Activated CD8-positive, alpha-beta T cell treated with anti-CD3 and anti-CD28 coated beads for 36 hours (primary cell): ENCODE measurements at regions not wholly inside any gene's neighbourhood (a gene's known extent, or its start where the extent isn't known, plus 50 kb on each side); places are given as distances from the start of the nearest gene placed in this dataset.

ENCODE experiments used
- ATAC-seq: fragments of 200-7000 bp; cut with Tn5 transposase; one replicate; pipeline ENCODE4 v1.10.0; 2021; ENCODE audit warnings: mild to moderate bottlenecking, moderate library complexity
- CTCF ChIA-PET: fragments of 350-600 bp; sonication (Branson Sonifier 250); formaldehyde crosslinking; loops from one replicate; lab custom pipeline; 2021; ENCODE audit warnings: antibody characterized with exemption; lab: Charles Lee
- POLR2A ChIA-PET: fragments of 350-600 bp; sonication (Branson Sonifier 250); formaldehyde crosslinking; loops from one replicate; lab custom pipeline; 2021; ENCODE audit warnings: antibody characterized with exemption; lab: Charles Lee
- DNase-seq: peaks from one replicate; pipeline ENCODE4 v3.0.0-alpha.2; 2020
- H3K27ac Mint-ChIP-seq: one replicate; pipeline ENCODE4 v1.8.0; 2021; ENCODE audit warnings: mild to moderate bottlenecking, mixed read lengths
- H3K27me3 Mint-ChIP-seq: one replicate; pipeline ENCODE4 v1.8.0; 2021; ENCODE audit warnings: mixed read lengths
- H3K36me3 Mint-ChIP-seq: one replicate; pipeline ENCODE4 v1.8.0; 2021; ENCODE audit warnings: low read depth, mixed read lengths
- H3K4me1 Mint-ChIP-seq: one replicate; pipeline ENCODE4 v1.8.0; 2021; ENCODE audit warnings: low read depth, mixed read lengths
- H3K4me3 Mint-ChIP-seq: one replicate; pipeline ENCODE4 v1.8.0; 2021; ENCODE audit warnings: mild to moderate bottlenecking, moderate library complexity, mixed read lengths
- H3K9me3 Mint-ChIP-seq: one replicate; pipeline ENCODE4 v1.8.0; 2021; ENCODE audit warnings: mixed read lengths
- intact Hi-C: fragments of 100-400 bp; cut with micrococcal nuclease; formaldehyde crosslinking; loops from one replicate; pipeline ENCODE4 v1.10.0; 2022
- TF ChIP-seq, protein P1 (sequence below): fragments of 200-600 bp; IDR thresholded peaks from one replicate; pipeline ENCODE4 v1.8.0; 2022; ENCODE audit warnings: antibody characterized with exemption, mild to moderate bottlenecking

DNA sequence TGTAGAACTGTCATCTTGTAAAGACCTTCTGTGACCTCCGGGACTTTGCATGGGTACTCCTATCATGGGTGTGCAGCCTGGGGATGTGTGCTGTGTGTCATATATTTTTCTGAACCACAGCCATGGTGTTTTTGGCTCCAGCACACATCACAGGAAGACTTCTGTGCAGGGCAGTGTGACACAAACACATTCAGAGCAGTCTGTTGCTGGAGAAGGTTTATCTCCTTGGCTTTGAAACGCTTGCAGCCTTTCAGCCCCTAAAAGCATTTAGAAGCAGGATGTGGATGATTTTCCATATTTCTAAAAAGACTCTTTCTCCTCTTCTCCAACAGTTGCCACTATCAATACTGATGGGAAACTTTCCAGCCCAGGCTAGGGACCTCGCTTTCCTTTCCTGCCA, 221.6 kb upstream of the FOXA2 start:
- ChIA-PET CTCF (no interaction called here), POLR2A (no interaction called here)
- ATAC-seq (no peak), DNase-seq (no peak)
- TF ChIP-seq, protein P1, sequence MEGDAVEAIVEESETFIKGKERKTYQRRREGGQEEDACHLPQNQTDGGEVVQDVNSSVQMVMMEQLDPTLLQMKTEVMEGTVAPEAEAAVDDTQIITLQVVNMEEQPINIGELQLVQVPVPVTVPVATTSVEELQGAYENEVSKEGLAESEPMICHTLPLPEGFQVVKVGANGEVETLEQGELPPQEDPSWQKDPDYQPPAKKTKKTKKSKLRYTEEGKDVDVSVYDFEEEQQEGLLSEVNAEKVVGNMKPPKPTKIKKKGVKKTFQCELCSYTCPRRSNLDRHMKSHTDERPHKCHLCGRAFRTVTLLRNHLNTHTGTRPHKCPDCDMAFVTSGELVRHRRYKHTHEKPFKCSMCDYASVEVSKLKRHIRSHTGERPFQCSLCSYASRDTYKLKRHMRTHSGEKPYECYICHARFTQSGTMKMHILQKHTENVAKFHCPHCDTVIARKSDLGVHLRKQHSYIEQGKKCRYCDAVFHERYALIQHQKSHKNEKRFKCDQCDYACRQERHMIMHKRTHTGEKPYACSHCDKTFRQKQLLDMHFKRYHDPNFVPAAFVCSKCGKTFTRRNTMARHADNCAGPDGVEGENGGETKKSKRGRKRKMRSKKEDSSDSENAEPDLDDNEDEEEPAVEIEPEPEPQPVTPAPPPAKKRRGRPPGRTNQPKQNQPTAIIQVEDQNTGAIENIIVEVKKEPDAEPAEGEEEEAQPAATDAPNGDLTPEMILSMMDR: no peak
- H3K36me3 Mint-ChIP-seq: no peaks in the 10 kb centered on the region
- H3K27me3 Mint-ChIP-seq: no peaks in the 10 kb centered on the region
- no peak overlapping the region for H3K4me3 Mint-ChIP-seq
- no peaks in the 10 kb centered on the region for H3K4me1 Mint-ChIP-seq
- intact Hi-C loops: no loop called here
- no peak overlapping the region for H3K27ac Mint-ChIP-seq
- no peaks in the 10 kb centered on the region for H3K9me3 Mint-ChIP-seq

DNA sequence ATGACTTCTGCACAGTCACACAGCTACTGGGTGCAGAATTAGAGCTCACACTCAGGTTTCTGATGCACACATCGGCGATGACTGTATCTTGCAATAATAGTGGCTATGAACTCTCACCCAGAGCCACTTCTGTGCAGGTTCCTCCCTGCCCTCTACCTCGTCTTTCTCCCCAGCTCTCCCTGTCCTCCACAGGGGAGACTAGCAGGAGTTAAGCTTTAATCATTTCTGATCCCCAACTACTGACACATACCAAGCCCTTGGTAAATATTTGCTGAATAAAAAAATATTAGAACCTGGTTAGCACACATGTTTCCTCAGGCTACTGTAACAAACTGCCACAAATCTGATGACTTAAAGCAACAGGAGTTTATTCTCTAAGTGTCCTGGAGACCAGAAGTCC, 222.7 kb upstream of the FOXA2 start:
- no peaks in the 10 kb centered on the region for H3K4me1 Mint-ChIP-seq
- DNase-seq: no peak
- H3K27me3 Mint-ChIP-seq: no peaks in the 10 kb centered on the region
- ATAC-seq: no peak
- H3K27ac Mint-ChIP-seq: no peak overlapping the region
- H3K9me3 Mint-ChIP-seq: no peaks in the 10 kb centered on the region
- H3K36me3 Mint-ChIP-seq: no peaks in the 10 kb centered on the region
- CTCF ChIA-PET: no interaction called here
- POLR2A ChIA-PET: no interaction called here
- TF ChIP-seq, protein P1: no peak
- intact Hi-C loops: no loop called here
- no peak overlapping the region for H3K4me3 Mint-ChIP-seq

DNA sequence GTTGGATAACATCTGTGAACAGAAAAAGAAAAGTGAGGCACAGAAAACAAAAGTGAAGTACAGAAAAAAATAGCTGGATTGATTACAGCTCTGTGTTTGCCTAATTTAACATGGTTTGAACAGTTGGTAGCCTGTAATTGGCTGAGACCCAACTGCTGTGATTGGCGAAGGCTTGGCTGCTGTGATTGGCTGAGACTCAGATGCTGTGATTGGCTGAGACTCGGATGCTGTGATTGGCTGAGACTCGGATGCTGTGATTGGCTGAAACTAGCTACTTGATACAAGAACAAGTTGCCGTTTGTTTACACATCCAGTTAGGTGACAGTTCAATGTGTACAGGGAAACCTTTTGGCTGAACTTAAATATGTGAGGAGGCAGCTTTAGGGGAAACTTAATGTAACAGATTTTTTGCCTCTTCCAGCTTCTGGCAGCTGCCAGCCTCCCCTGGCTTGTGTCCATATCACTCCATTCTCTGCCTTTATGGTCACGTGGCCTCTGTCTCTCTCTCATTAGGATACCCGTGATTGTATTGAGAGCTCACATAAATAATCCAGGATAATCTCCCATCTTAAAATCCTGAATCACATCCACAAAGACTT, 223.4 kb upstream of the FOXA2 start:
- H3K36me3 Mint-ChIP-seq: no peaks in the 10 kb centered on the region
- DNase-seq: peak; percentile 2
- H3K27me3 Mint-ChIP-seq: no peaks in the 10 kb centered on the region
- POLR2A ChIA-PET: no interaction called here
- intact Hi-C loops: no loop called here
- H3K4me1 Mint-ChIP-seq: no peaks in the 10 kb centered on the region
- H3K9me3 Mint-ChIP-seq: no peaks in the 10 kb centered on the region
- no peak overlapping the region for H3K27ac Mint-ChIP-seq
- ATAC-seq: no peak
- H3K4me3 Mint-ChIP-seq: no peak overlapping the region
- CTCF ChIA-PET: no interaction called here
- TF ChIP-seq, protein P1: no peak

DNA sequence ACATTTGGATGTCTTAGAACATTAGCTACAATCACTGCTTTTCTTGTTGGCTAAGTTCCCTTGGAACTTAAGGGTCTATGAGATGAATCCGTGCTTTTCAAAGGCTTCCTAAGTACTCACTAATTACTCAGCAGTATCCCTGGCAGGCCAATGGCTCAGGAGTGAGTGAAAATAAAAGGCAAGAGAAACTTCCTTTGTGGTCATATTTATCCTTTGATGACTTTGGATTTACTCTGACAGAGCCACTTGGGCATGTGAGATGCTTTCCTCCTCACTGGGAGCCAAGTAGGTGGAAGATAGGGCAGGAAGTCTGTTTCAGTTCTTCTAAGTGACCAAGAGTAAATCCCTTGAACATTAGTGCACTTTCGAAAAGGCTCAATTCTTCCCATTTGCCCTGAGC, 224.3 kb upstream of the FOXA2 start:
- ChIA-PET CTCF (no interaction called here), POLR2A (no interaction called here)
- TF ChIP-seq, protein P1: no peak
- no peak overlapping the region for H3K27ac Mint-ChIP-seq
- DNase-seq: no peak
- no peaks in the 10 kb centered on the region for H3K4me1 Mint-ChIP-seq
- H3K4me3 Mint-ChIP-seq: no peak overlapping the region
- intact Hi-C loops: no loop called here
- H3K9me3 Mint-ChIP-seq: no peaks in the 10 kb centered on the region
- no peaks in the 10 kb centered on the region for H3K27me3 Mint-ChIP-seq
- no peak for ATAC-seq
- no peaks in the 10 kb centered on the region for H3K36me3 Mint-ChIP-seq

DNA sequence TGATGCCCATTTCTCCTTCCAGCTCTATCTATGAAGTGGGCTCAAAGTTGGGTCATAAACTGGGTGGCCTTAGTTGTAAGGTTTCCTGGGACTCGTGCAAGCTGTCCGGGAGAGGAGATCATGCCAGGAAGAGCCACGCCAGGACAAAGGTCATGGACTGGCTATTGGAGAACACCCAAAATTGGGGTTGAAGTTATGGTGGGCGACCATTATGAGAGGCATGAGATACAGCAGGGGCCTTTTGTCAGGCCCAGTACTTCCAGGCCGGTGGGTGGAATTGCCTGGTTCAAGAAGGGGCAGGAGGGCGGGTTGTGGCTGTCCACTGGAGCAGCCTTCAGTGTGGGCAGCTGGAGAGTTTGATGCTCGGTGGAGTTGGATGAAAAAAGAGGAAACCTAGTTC, 225.1 kb upstream of the SSTR4 start:
- POLR2A ChIA-PET: no interaction called here
- ATAC-seq: no peak
- no peaks in the 10 kb centered on the region for H3K36me3 Mint-ChIP-seq
- no peaks in the 10 kb centered on the region for H3K9me3 Mint-ChIP-seq
- H3K27ac Mint-ChIP-seq: no peak overlapping the region
- peaks cover 3% of the 10 kb centered on the region for H3K27me3 Mint-ChIP-seq
- H3K4me3 Mint-ChIP-seq: no peak overlapping the region
- CTCF ChIA-PET: no interaction called here
- intact Hi-C loops: no loop called here
- no peaks in the 10 kb centered on the region for H3K4me1 Mint-ChIP-seq
- TF ChIP-seq, protein P1: no peak
- DNase-seq: no peak
